ENCODE measurements at regions not wholly inside any gene's neighbourhood (a gene's known extent, or its start where the extent isn't known, plus 50 kb on each side); places are given as distances from the start of the nearest gene placed in this dataset.
A peak's percentile ranks its signal among the peaks of the same experiment; 100 is the strongest.

DNA sequence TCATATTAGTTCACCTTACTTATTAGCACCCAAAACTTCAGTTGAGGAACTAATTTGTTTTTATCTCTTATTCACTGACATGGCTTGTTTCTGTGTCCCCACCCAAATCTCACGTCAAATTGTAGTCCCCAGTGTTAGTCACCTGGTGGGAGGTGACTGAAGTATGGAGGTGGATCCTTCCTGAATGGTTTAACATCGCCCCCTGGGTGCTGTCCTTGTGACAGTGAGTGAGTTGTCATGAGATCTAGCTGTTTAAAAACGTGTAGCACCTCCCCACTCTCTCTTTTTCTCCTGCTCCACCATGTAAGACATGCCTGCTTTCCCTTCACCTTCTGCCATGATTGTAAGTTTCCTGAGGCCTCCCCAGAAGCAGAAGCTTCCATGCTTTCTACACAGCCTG, 75.0 kb upstream of the HECTD2 start:
- intact Hi-C loops (cut with DNase I): no loop called here
- FAIRE-seq (no peak), ATAC-seq (no peak), DNase-seq (no peak)
- no peaks in the 10 kb centered on the region for H3K36me3 ChIP-seq
- no peaks in the 10 kb centered on the region for H3K9me3 ChIP-seq
- TF ChIP-seq, protein P1, sequence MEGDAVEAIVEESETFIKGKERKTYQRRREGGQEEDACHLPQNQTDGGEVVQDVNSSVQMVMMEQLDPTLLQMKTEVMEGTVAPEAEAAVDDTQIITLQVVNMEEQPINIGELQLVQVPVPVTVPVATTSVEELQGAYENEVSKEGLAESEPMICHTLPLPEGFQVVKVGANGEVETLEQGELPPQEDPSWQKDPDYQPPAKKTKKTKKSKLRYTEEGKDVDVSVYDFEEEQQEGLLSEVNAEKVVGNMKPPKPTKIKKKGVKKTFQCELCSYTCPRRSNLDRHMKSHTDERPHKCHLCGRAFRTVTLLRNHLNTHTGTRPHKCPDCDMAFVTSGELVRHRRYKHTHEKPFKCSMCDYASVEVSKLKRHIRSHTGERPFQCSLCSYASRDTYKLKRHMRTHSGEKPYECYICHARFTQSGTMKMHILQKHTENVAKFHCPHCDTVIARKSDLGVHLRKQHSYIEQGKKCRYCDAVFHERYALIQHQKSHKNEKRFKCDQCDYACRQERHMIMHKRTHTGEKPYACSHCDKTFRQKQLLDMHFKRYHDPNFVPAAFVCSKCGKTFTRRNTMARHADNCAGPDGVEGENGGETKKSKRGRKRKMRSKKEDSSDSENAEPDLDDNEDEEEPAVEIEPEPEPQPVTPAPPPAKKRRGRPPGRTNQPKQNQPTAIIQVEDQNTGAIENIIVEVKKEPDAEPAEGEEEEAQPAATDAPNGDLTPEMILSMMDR (IDR thresholded peaks at IDR 0.05): no peak
- WGBS, 2 donors: 66 to 74% methylated on average over 3 of the region's 3 CpGs
- no peaks in the 10 kb centered on the region for H3K4me1 ChIP-seq
- H3K4me3 ChIP-seq: no peak overlapping the region
- H3K27me3 ChIP-seq: no peaks in the 10 kb centered on the region
- H3K27ac ChIP-seq: no peak overlapping the region

- DNase-seq (no peak), ATAC-seq (no peak), FAIRE-seq (no peak)
- TF ChIP-seq, protein P1 (IDR thresholded peaks at IDR 0.05): no peak
- Histone ChIP-seq H3K27me3 (no peaks in the 10 kb centered on the region), H3K9me3 (no peaks in the 10 kb centered on the region), H3K36me3 (no peaks in the 10 kb centered on the region), H3K4me1 (no peaks in the 10 kb centered on the region), H3K4me3 (no peak overlapping the region), H3K27ac (no peak overlapping the region)
- intact Hi-C loops (cut with DNase I): no loop called here
- 72 to 77% methylated on average over 1 of the region's 1 CpG for WGBS, 2 donors
These were observed 70.4 kb upstream of the HECTD2 start for GRCh38 chr10:91339729-91340128.

DNA sequence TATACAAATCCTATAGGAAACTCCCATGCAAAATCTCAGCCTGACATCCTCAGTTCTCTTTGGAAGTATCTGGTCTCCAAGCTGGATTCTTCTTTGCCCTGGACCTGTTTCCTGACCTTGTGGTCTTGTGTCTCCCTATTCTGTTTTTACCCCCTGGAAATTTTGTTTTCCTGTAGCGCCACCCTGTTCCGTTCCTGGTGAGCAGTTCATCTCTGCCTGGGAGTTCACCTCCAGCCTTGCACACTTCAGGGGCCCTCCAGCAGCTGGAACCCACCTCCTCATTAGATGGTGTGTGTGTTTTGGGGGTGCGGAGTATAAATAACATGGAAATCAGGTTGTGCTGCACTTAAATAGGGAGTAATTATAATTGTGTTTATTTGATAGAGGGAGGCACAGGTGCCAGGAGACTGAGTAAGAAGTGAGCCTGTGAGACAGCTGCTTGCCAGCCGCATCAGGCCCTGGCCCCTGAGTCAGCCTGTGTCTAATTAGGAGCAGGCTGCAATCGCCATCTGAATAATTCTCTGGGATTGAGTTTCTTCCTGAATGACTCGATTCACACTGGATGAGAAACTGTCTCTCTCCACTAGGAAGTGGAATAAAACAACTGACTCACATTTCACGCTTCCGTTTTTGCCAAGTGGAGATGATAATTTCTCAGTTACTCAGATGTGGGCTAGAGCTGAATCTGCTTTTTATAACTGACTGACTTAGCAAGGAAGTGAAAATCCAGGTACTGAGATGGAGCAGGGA, 69.4 kb upstream of the HECTD2 start:
- Histone ChIP-seq H3K4me1 (no peaks in the 10 kb centered on the region), H3K4me3 (no peak overlapping the region), H3K9me3 (no peaks in the 10 kb centered on the region), H3K27ac (no peak overlapping the region), H3K36me3 (no peaks in the 10 kb centered on the region), H3K27me3 (no peaks in the 10 kb centered on the region)
- intact Hi-C loops (cut with DNase I): no loop called here
- WGBS, 2 donors: 80 to 87% methylated on average over 8 of the region's 8 CpGs
- TF ChIP-seq, protein P1 (IDR thresholded peaks at IDR 0.05): no peak
- FAIRE-seq: no peak
- ATAC-seq: peak in 2 of 4 donors; percentile 31 to 63
- DNase-seq: no peak

GRCh38 chr10:91341686-91342085, 68.5 kb upstream of the HECTD2 start:
- no peaks in the 10 kb centered on the region for H3K4me1 ChIP-seq

DNA sequence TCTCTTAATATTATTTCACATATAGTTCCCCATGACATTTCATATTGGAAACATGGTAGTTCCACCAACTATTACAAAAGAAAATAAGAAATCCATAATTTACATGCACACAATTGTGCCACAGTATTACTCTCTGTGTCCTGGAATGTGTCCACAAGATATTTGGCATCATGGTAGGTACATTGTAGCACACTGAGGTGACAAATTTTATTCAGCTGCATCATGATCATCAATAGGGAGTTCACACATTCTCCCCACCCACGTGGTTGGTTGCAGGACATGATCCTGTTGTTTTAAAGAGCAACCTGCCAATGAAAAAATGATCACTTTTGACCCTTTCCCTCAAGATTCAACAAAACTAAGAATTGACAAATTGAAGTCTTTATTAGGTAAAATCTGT, 67.1 kb upstream of the HECTD2 start:
- H3K36me3 ChIP-seq: no peaks in the 10 kb centered on the region
- TF ChIP-seq, protein P1 (IDR thresholded peaks at IDR 0.05): no peak
- intact Hi-C loops (cut with DNase I): no loop called here
- H3K27me3 ChIP-seq: no peaks in the 10 kb centered on the region
- no peak overlapping the region for H3K4me3 ChIP-seq
- WGBS, 2 donors: 49 to 66% methylated on average over 1 of the region's 1 CpG
- H3K27ac ChIP-seq: no peak overlapping the region
- ATAC-seq (no peak), FAIRE-seq (no peak), DNase-seq (no peak)
- H3K9me3 ChIP-seq: no peaks in the 10 kb centered on the region
- H3K4me1 ChIP-seq: no peaks in the 10 kb centered on the region

More at GRCh38 chr10:91341686-91342085, 68.5 kb upstream of the HECTD2 start:
- DNase-seq: no peak
- no peaks in the 10 kb centered on the region for H3K9me3 ChIP-seq
- intact Hi-C loops (cut with DNase I): no loop called here
- no peak for FAIRE-seq
- H3K36me3 ChIP-seq: no peaks in the 10 kb centered on the region
- no peak overlapping the region for H3K4me3 ChIP-seq
- no peak for ATAC-seq
- H3K27me3 ChIP-seq: no peaks in the 10 kb centered on the region
- TF ChIP-seq, protein P1 (IDR thresholded peaks at IDR 0.05): no peak
- H3K27ac ChIP-seq: no peak overlapping the region

Data from pancreas (tissue), 10 donors.